Thyroid gland (tissue), 4 donors: ENCODE measurements at regions not wholly inside any gene's neighbourhood (a gene's known extent, or its start where the extent isn't known, plus 50 kb on each side); places are given as distances from the start of the nearest gene placed in this dataset.

Experiments
- POLR2A ChIP-seq, 2 donors: fragments of 450-650 bp; IDR thresholded peaks; one replicate each; pipeline ENCODE4 v1.6.1; 2017; ENCODE audit warnings: antibody characterized with exemption in 2 of 2, mild to moderate bottlenecking in 2 of 2, moderate library complexity in 1 of 2
- TF ChIP-seq, protein P1 (sequence below), 6 experiments: fragments of 200-600 bp in 3 of 6; fragments of 450-650 bp in 3 of 6; sonication (generic) in 3 of 6; IDR thresholded peaks; one replicate each; pipeline ENCODE4 v1.5.1; 2016 to 2019; ENCODE audit warnings: antibody characterized with exemption in 6 of 6, mild to moderate bottlenecking in 2 of 6, inconsistent platforms in 1 of 6, moderate library complexity in 1 of 6

DNA sequence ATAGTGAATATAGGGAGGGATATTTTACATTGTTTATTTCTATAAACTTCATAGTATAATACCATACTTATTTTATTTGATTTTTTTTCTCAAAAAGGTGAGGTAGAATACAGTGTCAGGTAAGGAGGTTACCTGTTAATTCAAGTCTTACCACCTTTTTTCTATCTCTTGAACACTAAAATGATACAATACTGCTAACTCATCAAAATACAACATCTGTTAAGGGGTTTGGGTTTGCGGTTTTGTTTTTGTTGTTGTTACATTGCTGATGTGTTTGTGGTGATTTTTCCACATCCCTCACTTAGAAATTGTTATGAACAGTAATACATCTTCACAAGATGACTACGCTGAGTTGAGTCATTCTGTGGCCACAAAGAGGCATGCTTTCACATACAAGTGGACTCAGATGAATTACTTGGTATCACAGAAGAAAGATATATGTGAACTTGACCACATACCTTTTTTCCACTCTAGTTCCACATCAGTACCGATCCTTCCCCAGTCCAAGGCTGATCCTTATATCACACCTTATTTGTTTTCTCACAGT, 139.4 kb upstream of the ID4 start:
- TF ChIP-seq, protein P1, sequence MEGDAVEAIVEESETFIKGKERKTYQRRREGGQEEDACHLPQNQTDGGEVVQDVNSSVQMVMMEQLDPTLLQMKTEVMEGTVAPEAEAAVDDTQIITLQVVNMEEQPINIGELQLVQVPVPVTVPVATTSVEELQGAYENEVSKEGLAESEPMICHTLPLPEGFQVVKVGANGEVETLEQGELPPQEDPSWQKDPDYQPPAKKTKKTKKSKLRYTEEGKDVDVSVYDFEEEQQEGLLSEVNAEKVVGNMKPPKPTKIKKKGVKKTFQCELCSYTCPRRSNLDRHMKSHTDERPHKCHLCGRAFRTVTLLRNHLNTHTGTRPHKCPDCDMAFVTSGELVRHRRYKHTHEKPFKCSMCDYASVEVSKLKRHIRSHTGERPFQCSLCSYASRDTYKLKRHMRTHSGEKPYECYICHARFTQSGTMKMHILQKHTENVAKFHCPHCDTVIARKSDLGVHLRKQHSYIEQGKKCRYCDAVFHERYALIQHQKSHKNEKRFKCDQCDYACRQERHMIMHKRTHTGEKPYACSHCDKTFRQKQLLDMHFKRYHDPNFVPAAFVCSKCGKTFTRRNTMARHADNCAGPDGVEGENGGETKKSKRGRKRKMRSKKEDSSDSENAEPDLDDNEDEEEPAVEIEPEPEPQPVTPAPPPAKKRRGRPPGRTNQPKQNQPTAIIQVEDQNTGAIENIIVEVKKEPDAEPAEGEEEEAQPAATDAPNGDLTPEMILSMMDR (IDR thresholded peaks at IDR 0.05) = no peak
- no peak for TF ChIP-seq POLR2A (IDR thresholded peaks at IDR 0.05)
